Stimulated activated CD4-positive, alpha-beta T cell treated with anti-CD3 and anti-CD28 coated beads, Interleukin-4, amount 100 ng/mL, for 24 hours (primary cell): ENCODE measurements at regions not wholly inside any gene's neighbourhood (a gene's known extent, or its start where the extent isn't known, plus 50 kb on each side); places are given as distances from the start of the nearest gene placed in this dataset.

Experiments
- DNase-seq: peaks from one replicate; pipeline ENCODE4 v3.0.0-alpha.2; 2020

GRCh38 chrX:40174854-40175510 lies 77.2 kb upstream of the BCOR start:
- peak; percentile 60 for DNase-seq

DNA sequence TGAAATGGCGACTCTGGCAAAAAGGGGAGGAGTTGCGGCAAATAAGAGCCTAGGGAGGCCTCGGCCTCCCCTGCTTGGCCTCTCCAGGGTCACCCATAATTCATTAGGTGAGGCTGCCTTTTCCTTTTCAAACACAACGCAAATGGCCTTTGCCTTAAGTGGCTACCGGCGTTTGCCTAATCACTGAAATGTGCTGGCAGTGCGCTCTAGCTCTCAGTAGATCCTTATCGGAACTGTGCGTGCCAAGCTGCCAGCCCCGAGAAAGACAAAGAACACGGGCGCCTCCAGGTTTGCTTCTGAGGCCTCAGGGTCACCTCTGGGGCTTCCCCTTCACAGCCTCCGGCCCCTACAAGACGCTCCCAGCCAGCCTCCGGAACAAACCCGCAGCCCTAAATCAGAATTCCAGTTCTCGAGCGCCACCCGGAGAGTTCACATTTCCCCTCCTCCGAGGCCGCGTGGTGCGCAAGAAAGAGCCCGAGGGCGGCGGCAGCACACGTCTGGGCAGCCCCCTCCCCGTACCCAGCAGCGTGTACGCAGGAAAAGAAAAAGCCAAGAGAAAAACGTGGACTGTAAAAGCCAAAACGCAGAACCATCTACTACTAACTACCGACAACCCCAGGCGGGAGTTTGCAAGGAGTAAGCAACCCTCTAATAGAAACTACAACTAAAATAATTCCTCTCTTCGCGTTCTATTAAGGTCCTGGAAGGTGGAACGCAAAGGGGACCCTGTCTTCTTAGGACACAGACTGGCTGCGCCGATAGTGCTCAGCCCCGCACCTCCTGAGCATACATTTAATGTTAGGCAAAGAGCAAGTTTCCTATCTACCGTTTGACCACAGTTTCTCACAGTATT lies 76.5 kb upstream of the BCOR start:
- DNase-seq: peak; percentile 78

DNA sequence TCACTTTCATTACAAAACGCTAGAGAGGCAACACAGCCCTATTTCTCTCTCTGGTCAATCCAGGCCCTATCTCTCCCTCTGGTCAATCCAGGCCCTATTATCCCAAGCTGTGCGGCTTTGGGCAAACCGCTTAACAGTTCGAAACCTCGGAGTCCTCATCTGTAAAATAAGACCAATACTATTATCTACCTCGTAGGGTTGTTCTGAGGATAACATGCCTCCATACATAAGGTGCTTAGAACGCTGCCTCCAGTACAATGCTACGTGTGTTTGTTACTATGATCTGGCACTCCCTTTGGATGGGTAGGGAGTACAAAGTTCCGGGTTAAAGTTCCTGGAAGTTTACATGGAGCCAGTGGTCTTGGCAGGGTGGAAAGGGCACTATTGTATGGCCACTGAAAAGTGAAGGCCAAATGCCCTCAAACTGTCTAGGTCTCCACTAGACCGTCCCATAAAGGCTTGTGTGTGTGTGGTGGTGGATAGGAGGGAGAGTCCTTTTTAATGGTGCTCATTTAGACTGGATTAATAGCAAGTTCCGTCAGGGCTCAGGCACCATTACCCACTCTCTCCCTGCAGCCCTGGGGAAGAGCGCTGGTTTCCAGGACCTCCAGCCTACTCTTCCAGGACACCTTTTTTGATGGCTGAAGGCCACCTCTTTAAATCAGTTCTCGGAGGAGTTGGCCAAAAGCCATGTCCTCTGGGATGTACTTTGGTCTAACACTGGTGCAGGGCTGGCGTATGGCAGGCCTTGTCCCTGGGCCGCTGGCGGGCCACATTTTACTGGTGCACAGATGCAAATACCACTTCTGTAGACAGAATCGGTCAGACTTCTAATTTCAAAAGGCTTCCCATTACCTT lies 75.6 kb upstream of the BCOR start:
- no peak for DNase-seq

- peak; percentile 40 for DNase-seq
Measured at GRCh38 chrX:40172401-40173142, 74.8 kb upstream of the BCOR start.

- peak; percentile 49 for DNase-seq
Measured at GRCh38 chrX:40171513-40172400, 74.0 kb upstream of the BCOR start.

- no peak for DNase-seq
Measured at GRCh38 chrX:40170830-40171512, 73.2 kb upstream of the BCOR start.

GRCh38 chrX:40169193-40170101 lies 71.7 kb upstream of the BCOR start:
- DNase-seq: peak; percentile 78

GRCh38 chrX:40168480-40169011 lies 70.8 kb upstream of the BCOR start:
- DNase-seq: no peak

- DNase-seq: no peak
Measured at GRCh38 chrX:40167850-40168479, 70.2 kb upstream of the BCOR start.

DNA sequence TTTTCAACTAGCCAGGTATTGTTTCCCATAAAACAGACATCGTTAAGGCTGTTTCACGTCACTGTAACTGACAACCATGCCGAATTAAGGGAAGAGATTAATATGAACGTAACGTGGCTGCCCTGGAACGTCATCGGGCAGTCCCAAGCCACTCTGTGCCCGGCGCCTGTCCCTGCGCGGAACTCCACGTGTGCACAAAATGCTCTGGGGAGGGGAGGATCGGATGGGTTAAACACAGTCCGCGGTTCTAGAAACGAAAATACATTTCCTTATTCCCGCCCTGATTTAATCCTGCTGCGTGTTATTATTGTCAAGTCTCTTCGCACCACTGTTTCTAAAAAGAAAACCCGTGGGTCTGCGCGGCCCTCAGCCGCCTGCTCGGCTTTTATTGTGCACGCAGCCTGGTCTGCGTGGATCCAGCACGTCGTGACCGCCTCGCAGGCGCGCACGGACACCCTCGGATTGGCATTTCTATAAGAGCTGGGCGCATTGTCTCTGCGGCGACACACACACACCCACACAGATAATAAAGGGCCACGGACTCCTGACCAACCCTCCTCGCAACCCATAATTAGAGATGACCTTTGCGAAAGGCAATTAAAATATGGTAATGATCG lies 69.6 kb upstream of the BCOR start:
- no peak for DNase-seq

DNA sequence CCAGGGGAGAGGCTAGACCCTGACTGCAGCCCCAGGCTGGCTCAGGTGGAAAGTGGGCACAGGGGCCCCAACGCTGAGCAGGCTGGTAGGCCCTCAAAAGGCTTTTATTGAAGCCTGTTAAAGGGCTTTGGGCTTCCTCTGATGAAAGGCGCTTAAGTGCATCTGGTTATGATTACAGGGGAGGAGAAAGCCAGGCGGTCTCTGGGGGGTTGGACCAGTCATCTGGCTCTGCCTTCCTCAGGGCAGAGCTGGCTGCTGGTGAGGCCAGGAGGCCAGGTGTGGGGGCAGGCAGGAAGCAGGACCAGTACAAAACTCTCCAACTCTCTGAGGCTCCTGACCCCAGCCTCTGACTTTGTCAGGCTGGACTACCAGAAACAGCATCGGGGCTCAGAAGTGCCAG lies 68.8 kb upstream of the BCOR start:
- no peak for DNase-seq

GRCh38 chrX:40165861-40166260 lies 68.1 kb upstream of the BCOR start:
- no peak for DNase-seq

- DNase-seq: no peak
Measured at GRCh38 chrX:40165206-40165605, 67.4 kb upstream of the BCOR start.

DNA sequence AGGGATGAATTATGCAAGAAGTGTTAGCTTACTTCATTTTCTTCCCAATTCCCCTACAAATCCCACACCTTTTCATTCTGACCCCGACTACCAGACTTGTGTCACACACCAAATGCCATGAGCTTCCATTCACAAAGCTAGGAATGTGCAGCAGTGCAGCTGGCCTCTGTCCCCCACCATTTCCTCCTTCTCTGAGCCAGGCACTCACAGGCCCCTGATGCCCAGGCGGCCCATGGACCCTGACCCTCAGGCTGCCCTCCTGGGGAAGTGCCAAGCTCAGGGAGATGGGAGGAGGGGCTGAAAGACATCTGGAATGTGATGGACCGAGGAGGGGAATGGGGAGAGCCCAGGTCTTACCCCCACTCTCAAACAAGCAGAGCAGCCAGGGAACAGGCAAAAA lies 67.0 kb upstream of the BCOR start:
- DNase-seq: no peak

GRCh38 chrX:40158036-40158706 lies 60.4 kb upstream of the BCOR start:
- DNase-seq: no peak

DNA sequence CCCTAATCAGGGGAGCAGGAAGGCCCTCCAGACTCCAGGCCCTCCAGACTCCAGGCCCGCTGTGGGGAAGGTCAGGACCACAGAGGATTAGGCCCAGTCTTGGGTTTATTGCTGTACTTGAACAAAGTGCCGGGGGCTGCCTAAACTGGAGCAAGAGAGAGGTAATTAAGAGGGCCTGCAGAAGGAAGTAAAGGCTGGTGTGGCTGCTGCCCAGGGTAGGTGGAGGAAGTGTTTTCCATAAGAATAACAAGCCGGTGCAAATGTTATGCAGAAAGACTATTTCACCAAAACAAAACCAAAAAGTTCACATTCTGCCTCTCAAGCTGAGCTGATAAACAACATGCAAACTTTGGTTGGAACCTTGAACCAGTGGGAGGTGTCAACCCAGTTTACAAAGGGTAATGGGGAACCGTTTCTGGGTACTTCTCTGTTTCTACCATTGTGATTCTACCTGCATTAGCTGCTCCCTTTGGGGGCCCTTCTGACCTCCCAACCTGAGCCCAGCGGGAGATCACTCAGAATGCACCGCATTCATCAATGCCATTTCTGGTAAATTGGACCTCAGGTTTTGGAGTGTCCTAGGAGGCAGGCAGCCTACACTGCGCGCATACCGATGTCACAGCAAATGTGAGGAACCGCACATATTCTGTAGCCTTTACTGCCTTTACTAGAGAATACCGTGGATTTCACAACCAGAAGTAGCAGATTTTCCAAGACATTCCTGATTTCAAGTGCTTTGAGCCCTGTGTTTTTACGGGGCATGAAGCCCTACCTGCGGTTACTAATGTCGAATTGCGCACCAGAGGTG lies 59.7 kb upstream of the BCOR start:
- DNase-seq: no peak
